Central memory CD8-positive, alpha-beta T cell (primary cell): ENCODE measurements at regions not wholly inside any gene's neighbourhood (a gene's known extent, or its start where the extent isn't known, plus 50 kb on each side); places are given as distances from the start of the nearest gene placed in this dataset.
"Not testable (repeated sequence)": the region's sequence is repeated elsewhere in the genome, so short reads cannot be mapped to it uniquely, and the experiment has no call there.

Source experiments
- ATAC-seq: fragments of 150-1000 bp; cut with Tn5 transposase; replicated peaks from 2 replicates; pipeline ENCODE4 v1.10.0; 2022; ENCODE audit warnings: mild to moderate bottlenecking, moderate FRiP score, moderate number of reproducible peaks; ENCODE audit not compliant: poor library complexity, severe bottlenecking; ENCODE audit errors: extremely low read depth
- DNase-seq, 2 donors: peaks; one replicate each; pipeline ENCODE4 v3.0.0; 2021; ENCODE audit warnings: low spot score in 2 of 2
- H3K27ac Mint-ChIP-seq: one replicate; pipeline ENCODE4 v1.8.0; 2022; ENCODE audit warnings: low read depth, mild to moderate bottlenecking, moderate library complexity, mixed read lengths
- H3K27me3 Mint-ChIP-seq: one replicate; pipeline ENCODE4 v1.8.0; 2022; ENCODE audit warnings: mixed read lengths
- H3K36me3 Mint-ChIP-seq: one replicate; pipeline ENCODE4 v1.8.0; 2022; ENCODE audit warnings: mild to moderate bottlenecking, moderate library complexity, mixed read lengths; ENCODE audit not compliant: insufficient read depth
- H3K4me1 Mint-ChIP-seq: one replicate; pipeline ENCODE4 v1.8.0; 2022; ENCODE audit warnings: mixed read lengths
- H3K4me3 Mint-ChIP-seq: one replicate; pipeline ENCODE4 v1.8.0; 2022; ENCODE audit warnings: mild to moderate bottlenecking, moderate library complexity, mixed read lengths
- H3K9me3 Mint-ChIP-seq: one replicate; pipeline ENCODE4 v1.8.0; 2022; ENCODE audit warnings: mixed read lengths

GRCh38 chr14:88955455-88955854 is 131.0 kb downstream of the TTC8 start:
- Mint-ChIP-seq H3K27ac (no peak overlapping the region), H3K36me3 (no peaks in the 10 kb centered on the region), H3K4me1 (no peaks in the 10 kb centered on the region), H3K4me3 (no peak overlapping the region), H3K27me3 (peaks cover 34% of the 10 kb centered on the region), H3K9me3 (peaks cover 9% of the 10 kb centered on the region)
- ATAC-seq (no peak), DNase-seq (no peak)

- Mint-ChIP-seq H3K27ac (no peak overlapping the region), H3K36me3 (no peaks in the 10 kb centered on the region), H3K27me3 (peaks cover 41% of the 10 kb centered on the region), H3K9me3 (no peaks in the 10 kb centered on the region), H3K4me1 (no peaks in the 10 kb centered on the region), H3K4me3 (no peak overlapping the region)
- ATAC-seq, result no peak
- no peak for DNase-seq
These were observed 136.0 kb downstream of the TTC8 start for GRCh38 chr14:88960496-88960895.

- no peak overlapping the region for H3K27ac Mint-ChIP-seq
- no peaks in the 10 kb centered on the region for H3K9me3 Mint-ChIP-seq
- no peak overlapping the region for H3K4me3 Mint-ChIP-seq
- no peaks in the 10 kb centered on the region for H3K4me1 Mint-ChIP-seq
- H3K36me3 Mint-ChIP-seq, result no peaks in the 10 kb centered on the region
- no peak for ATAC-seq
- peaks cover 47% of the 10 kb centered on the region for H3K27me3 Mint-ChIP-seq
- DNase-seq, result no peak
These were observed 136.8 kb downstream of the TTC8 start for GRCh38 chr14:88961214-88961613.

GRCh38 chr14:88962356-88962755 is 137.9 kb downstream of the TTC8 start:
- Mint-ChIP-seq H3K4me3 (no peak overlapping the region), H3K9me3 (no peaks in the 10 kb centered on the region), H3K36me3 (no peaks in the 10 kb centered on the region), H3K27ac (no peak overlapping the region), H3K4me1 (no peaks in the 10 kb centered on the region), H3K27me3 (peaks cover 43% of the 10 kb centered on the region)
- DNase-seq, result no peak
- ATAC-seq, result no peak

GRCh38 chr14:88967299-88967698 is 142.8 kb downstream of the TTC8 start:
- no peak overlapping the region for H3K27ac Mint-ChIP-seq
- H3K27me3 Mint-ChIP-seq, result peaks cover 58% of the 10 kb centered on the region
- no peak for ATAC-seq
- DNase-seq, result no peak
- H3K4me3 Mint-ChIP-seq, result no peak overlapping the region
- H3K9me3 Mint-ChIP-seq, result no peaks in the 10 kb centered on the region
- no peaks in the 10 kb centered on the region for H3K4me1 Mint-ChIP-seq
- no peaks in the 10 kb centered on the region for H3K36me3 Mint-ChIP-seq

GRCh38 chr14:88975043-88975830 is 150.8 kb downstream of the TTC8 start:
- Mint-ChIP-seq H3K36me3 (no peaks in the 10 kb centered on the region), H3K27ac (no peak overlapping the region), H3K4me3 (no peak overlapping the region), H3K9me3 (peaks cover 11% of the 10 kb centered on the region), H3K27me3 (peaks cover 76% of the 10 kb centered on the region), H3K4me1 (no peaks in the 10 kb centered on the region)
- no peak for ATAC-seq
- DNase-seq, result no peak

GRCh38 chr14:88975926-88976325 is 151.5 kb downstream of the TTC8 start:
- DNase-seq (no peak), ATAC-seq (no peak)
- H3K4me1 Mint-ChIP-seq, result no peaks in the 10 kb centered on the region
- H3K27ac Mint-ChIP-seq, result no peak overlapping the region
- no peaks in the 10 kb centered on the region for H3K36me3 Mint-ChIP-seq
- H3K4me3 Mint-ChIP-seq, result no peak overlapping the region
- H3K9me3 Mint-ChIP-seq, result peaks cover 12% of the 10 kb centered on the region
- peaks cover 72% of the 10 kb centered on the region for H3K27me3 Mint-ChIP-seq

- not testable (repeated sequence) for ATAC-seq, H3K4me1 Mint-ChIP-seq, H3K36me3 Mint-ChIP-seq, H3K27ac Mint-ChIP-seq, H3K4me3 Mint-ChIP-seq, DNase-seq
- Mint-ChIP-seq H3K27me3 (peaks cover 48% of the 10 kb centered on the region), H3K9me3 (peaks cover 17% of the 10 kb centered on the region)
These were observed 156.5 kb downstream of the TTC8 start for GRCh38 chr14:88980907-88981306.

- no peak overlapping the region for H3K4me3 Mint-ChIP-seq
- DNase-seq (no peak), ATAC-seq (no peak)
- H3K9me3 Mint-ChIP-seq, result peaks cover 18% of the 10 kb centered on the region
- H3K4me1 Mint-ChIP-seq, result no peaks in the 10 kb centered on the region
- H3K27ac Mint-ChIP-seq, result no peak overlapping the region
- no peaks in the 10 kb centered on the region for H3K36me3 Mint-ChIP-seq
- H3K27me3 Mint-ChIP-seq, result peaks cover 41% of the 10 kb centered on the region
These were observed 157.5 kb downstream of the TTC8 start for GRCh38 chr14:88981948-88982347.

GRCh38 chr14:88983755-88984154 is 159.3 kb downstream of the TTC8 start:
- Mint-ChIP-seq H3K4me1 (no peaks in the 10 kb centered on the region), H3K9me3 (peaks cover 10% of the 10 kb centered on the region), H3K27me3 (peaks cover 33% of the 10 kb centered on the region), H3K27ac (no peak overlapping the region), H3K36me3 (no peaks in the 10 kb centered on the region), H3K4me3 (no peak overlapping the region)
- ATAC-seq (no peak), DNase-seq (no peak)

GRCh38 chr14:88985654-88986053 is 161.2 kb downstream of the TTC8 start:
- H3K4me1 Mint-ChIP-seq, result no peaks in the 10 kb centered on the region
- peaks cover 23% of the 10 kb centered on the region for H3K27me3 Mint-ChIP-seq
- no peak overlapping the region for H3K4me3 Mint-ChIP-seq
- DNase-seq (no peak), ATAC-seq (no peak)
- H3K27ac Mint-ChIP-seq, result no peak overlapping the region
- H3K36me3 Mint-ChIP-seq, result no peaks in the 10 kb centered on the region
- peaks cover 5% of the 10 kb centered on the region for H3K9me3 Mint-ChIP-seq

GRCh38 chr14:88986146-88986841 is 161.8 kb downstream of the TTC8 start:
- Mint-ChIP-seq H3K9me3 (peaks cover 5% of the 10 kb centered on the region), H3K4me1 (no peaks in the 10 kb centered on the region), H3K27ac (no peak overlapping the region), H3K36me3 (no peaks in the 10 kb centered on the region), H3K4me3 (no peak overlapping the region), H3K27me3 (peaks cover 28% of the 10 kb centered on the region)
- no peak for ATAC-seq
- no peak for DNase-seq

- H3K4me3 Mint-ChIP-seq, H3K4me1 Mint-ChIP-seq, ATAC-seq, H3K36me3 Mint-ChIP-seq, DNase-seq, H3K27ac Mint-ChIP-seq, H3K9me3 Mint-ChIP-seq: not testable (repeated sequence)
- H3K27me3 Mint-ChIP-seq, result peaks cover 34% of the 10 kb centered on the region
These were observed 162.5 kb downstream of the TTC8 start for GRCh38 chr14:88986908-88987307.
